Mucosa of stomach (tissue), 1 donor: ENCODE measurements at regions not wholly inside any gene's neighbourhood (a gene's known extent, or its start where the extent isn't known, plus 50 kb on each side); places are given as distances from the start of the nearest gene placed in this dataset.
"Not testable (repeated sequence)": the region's sequence is repeated elsewhere in the genome, so short reads cannot be mapped to it uniquely, and the experiment has no call there.

Source experiments
- H3K27me3 ChIP-seq: one replicate; pipeline ENCODE4 v1.7.0; 2013; ENCODE audit warnings: mild to moderate bottlenecking, low read length; ENCODE audit not compliant: control insufficient read depth, insufficient read depth
- H3K36me3 ChIP-seq: one replicate; pipeline ENCODE4 v1.7.0; 2013; ENCODE audit warnings: low read length; ENCODE audit not compliant: control insufficient read depth, insufficient read depth
- H3K4me1 ChIP-seq: one replicate; pipeline ENCODE4 v1.7.0; 2013; ENCODE audit warnings: mild to moderate bottlenecking, low read length; ENCODE audit not compliant: control insufficient read depth, insufficient read depth
- H3K4me3 ChIP-seq: one replicate; pipeline ENCODE4 v1.7.0; 2013; ENCODE audit warnings: low read length
- H3K9ac ChIP-seq: one replicate; pipeline ENCODE4 v1.7.0; 2013; ENCODE audit warnings: mild to moderate bottlenecking, low read length, moderate library complexity
- H3K9me3 ChIP-seq: one replicate; pipeline ENCODE4 v1.7.0; 2013; ENCODE audit warnings: mild to moderate bottlenecking, low read length, moderate library complexity; ENCODE audit not compliant: control insufficient read depth
- donor health status: Pancreatic carcinoma.

DNA sequence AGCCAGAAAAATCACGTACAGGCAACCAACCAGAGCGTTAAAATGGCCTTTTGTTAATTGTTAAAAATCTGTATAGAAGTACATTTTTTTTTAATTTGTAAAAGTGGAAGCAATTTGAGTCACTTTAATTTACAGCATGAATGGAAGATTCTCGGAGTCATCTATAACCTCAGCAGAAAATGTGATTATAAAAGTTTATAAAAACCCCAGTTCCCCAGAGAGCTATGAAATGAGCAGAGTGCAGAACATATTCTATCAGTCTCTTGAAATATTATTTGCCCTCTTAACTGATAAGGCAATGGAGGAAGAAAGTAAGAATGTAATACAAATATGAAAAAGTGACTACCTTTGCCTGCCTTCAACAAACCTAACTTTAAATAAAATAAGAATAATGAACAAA is 224.7 kb downstream of the BCL2L11 start:
- H3K4me1 ChIP-seq, H3K27me3 ChIP-seq, H3K4me3 ChIP-seq, H3K9ac ChIP-seq, H3K36me3 ChIP-seq, H3K9me3 ChIP-seq: not testable (repeated sequence)

DNA sequence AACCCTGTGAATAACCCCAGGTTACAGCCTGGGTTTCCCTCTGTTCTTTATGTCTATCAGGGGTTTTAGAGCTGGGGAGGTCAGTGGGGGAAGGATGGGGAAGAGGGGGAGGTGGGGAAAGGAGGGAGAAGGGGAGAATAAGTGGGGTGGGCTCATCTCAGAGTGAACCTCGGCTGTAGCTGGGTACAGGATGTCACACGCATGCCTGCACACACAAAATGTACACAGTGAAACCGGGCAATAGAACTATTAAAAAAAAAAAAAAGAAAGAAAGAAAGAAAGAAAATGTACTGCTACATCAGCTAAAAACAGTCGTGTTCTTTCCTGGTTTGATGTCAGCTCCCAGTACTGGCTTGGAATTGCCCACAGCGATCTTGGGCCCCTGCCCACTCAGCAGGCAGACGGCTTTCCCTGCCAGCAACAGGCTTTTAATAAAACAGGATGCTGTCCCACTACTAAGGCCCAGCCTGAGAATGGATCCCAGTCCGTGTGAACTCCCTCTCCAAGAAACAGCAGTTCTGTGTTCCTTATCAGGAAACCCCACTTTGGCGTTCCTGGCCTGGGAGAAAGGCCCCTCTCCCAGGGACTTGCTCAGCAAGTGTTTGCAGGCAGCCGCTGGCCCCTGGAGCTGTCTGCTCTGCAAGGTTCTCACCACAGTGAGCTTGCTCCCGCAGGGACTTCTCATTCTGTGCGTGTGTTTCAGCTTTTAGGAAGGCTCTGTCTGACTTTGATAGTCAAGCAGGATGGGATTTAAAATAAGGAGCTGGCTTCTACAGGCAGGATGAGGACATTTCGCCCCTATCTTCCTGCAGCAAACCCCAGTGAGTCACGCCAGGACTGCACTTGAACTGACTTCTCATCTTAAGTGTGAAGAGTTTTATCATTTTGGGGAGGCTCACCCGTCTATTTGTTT is 225.6 kb downstream of the BCL2L11 start:
- not testable (repeated sequence) for H3K4me3 ChIP-seq, H3K27me3 ChIP-seq, H3K9ac ChIP-seq, H3K9me3 ChIP-seq, H3K36me3 ChIP-seq, H3K4me1 ChIP-seq

DNA sequence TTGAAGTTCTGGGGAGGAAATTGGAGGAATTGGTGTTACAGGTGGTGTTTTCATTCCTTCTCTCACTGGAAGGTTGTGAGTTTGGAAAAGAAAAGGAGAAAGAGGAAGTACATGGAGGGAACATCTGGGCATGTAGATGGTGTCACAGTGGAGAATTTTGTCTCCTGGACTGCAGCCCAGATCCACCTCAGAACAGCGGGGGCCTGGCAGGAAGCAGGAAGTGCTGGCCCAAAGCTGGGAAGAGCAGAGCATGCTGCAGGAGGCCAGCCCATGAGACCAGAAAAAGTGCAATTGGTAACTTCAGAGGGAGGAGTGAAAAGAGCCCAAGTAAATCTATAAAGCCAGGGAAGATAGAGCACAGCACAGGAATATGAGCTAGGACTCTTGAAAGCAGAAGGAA is 227.0 kb downstream of the BCL2L11 start:
- not testable (repeated sequence) for H3K36me3 ChIP-seq, H3K27me3 ChIP-seq, H3K4me1 ChIP-seq, H3K9me3 ChIP-seq, H3K4me3 ChIP-seq, H3K9ac ChIP-seq

DNA sequence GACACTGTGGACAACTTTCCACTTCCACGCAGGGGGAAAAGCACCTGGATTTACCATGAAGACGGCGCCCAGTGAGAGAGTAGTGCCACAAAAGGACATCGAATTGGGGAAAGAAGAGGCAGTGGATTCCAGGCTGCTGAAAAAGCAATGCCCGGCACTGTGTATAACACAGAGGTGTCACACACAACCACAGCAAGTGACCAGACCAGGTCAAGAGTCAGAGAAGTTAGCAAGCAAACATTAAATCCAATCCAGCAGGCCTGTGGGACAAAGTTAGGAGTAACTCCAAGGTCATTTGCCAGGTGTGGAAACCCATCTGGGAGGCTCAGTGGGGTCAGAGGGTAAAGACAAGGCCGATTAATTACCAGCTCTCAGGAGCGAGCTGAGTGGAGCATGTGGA is 227.6 kb downstream of the BCL2L11 start:
- H3K4me3 ChIP-seq, H3K36me3 ChIP-seq, H3K27me3 ChIP-seq, H3K4me1 ChIP-seq, H3K9me3 ChIP-seq, H3K9ac ChIP-seq: not testable (repeated sequence)

DNA sequence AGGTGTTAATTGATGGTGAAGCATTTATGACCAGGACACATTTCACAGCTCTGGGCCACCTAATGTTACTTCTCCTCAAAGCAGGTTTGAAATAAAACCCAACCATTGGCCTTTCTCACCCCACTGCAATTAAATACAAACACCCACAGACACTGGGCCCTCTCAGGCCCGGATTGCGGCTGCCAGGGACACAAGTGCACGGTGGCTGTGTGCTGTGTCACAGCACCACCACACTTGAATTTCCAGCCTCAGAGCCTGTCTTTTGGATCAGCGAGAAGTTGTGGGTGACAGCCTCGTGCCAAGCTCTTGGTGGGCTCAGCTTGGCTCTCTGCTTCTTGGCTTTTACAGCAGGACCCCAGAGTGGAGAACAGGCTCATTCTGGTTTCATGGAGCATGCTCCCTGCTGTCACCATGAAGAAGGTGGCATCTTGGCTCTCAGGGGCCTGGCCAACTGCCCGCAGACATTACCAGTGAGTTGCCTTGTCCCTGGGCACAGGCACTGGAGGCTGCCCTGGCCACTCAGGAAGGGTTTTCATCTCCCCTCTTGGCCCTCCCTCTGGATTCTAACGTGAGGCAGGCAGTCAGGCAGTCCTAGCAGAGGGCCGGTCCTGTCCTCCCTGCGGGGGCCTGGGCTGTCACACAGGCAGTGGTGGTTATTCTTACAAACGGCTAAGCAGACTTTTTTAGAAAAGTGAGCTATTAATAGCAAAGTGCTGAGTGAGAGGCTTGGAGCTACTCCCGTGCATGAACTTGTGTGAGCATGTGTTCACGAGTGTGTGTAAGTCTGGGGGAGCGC is 234.5 kb downstream of the BCL2L11 start:
- not testable (repeated sequence) for H3K4me3 ChIP-seq, H3K36me3 ChIP-seq, H3K27me3 ChIP-seq, H3K9ac ChIP-seq, H3K4me1 ChIP-seq, H3K9me3 ChIP-seq

DNA sequence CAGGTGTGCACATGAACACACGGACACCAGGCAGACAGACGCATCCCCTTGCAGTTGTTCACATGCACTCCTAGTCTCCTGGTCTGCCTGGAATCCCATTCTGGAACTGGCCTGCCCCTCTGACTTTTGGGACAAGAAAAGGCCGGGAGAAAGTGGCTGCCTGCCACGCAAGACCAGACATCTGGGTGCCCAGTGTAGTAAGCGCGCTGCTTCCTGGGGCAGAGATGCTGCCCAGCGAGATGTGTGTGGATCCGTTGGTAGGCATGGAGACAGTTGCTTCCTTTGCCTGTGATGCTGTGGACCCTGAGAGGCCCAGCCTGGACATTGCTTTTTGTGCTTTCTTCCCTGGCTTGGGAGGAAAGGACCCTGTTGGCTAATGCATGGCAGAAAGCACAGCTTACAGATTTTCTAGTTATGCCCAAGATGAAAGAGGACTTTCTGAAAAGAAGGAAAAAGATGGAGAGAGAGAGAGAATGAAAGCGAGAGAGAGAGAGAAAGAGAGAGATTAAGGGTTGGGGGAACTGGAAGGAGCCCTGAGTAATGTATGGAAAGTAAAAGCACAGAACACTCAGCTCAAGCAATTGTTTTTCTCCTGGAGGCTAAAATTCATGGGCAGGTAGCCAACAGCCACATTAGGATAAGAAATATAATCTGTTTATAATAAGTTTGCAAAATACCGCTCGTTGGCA is 235.3 kb downstream of the BCL2L11 start:
- not testable (repeated sequence) for H3K9ac ChIP-seq, H3K36me3 ChIP-seq, H3K9me3 ChIP-seq, H3K27me3 ChIP-seq, H3K4me3 ChIP-seq, H3K4me1 ChIP-seq

DNA sequence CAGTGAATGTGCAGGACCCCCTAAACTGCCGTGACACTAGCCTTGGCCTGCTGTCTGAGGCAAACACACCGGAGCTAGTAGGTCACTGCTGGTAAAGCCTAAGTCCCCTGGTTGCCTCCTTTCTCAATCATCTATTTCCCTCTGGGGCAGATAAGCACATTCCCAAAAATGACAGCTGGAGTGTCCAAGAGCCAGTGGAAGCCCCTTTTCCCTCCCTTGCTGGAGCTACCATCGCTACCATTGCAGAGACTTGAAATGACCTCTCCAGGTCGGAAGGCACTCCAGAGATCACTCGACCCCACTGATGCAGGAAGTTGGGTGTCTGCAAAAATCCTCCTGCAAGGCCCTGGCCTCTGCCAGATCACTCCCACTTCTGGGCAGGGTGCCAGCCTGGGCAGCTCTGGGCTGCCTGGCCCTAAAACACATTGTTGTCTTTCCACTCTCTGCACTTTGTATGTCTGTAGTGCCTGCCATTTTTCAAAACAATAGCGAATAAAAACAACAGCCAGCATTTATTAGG is 235.9 kb downstream of the BCL2L11 start:
- H3K27me3 ChIP-seq, H3K36me3 ChIP-seq, H3K9ac ChIP-seq, H3K4me3 ChIP-seq, H3K9me3 ChIP-seq, H3K4me1 ChIP-seq: not testable (repeated sequence)

DNA sequence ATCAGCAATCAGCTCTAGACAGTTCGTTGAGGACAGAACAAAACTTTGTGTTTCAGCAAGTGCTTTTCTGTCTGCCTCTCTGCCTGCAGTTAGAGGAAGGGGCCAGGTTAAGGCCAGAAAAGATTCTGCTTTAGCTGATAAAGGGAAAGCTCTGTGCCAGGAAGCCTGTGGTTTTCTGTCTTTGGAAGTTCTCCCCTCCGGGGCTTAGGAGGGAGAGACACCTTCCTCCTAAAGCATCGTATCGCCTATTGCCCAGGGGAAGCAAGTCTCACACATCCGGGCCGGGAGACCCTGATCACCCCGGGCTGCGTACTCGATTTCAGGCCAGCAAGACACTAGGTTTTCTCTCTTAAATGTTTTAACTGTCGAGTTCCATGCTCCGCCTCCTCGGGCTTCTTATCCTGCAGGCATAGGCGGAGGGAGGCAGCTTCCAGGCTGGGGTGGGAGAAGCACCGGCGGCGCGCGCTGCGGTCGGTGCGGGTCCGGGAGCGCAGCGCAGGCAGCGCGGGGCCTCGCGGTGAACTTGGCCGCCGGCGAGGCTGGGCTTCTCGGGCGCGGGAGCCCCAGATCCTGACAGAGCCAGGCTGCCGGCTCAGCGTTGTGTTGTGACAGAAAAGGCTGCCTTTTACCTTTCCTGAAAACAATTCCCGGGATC is 245.4 kb downstream of the BCL2L11 start:
- H3K9ac ChIP-seq, H3K36me3 ChIP-seq, H3K9me3 ChIP-seq, H3K4me1 ChIP-seq, H3K4me3 ChIP-seq, H3K27me3 ChIP-seq: not testable (repeated sequence)

DNA sequence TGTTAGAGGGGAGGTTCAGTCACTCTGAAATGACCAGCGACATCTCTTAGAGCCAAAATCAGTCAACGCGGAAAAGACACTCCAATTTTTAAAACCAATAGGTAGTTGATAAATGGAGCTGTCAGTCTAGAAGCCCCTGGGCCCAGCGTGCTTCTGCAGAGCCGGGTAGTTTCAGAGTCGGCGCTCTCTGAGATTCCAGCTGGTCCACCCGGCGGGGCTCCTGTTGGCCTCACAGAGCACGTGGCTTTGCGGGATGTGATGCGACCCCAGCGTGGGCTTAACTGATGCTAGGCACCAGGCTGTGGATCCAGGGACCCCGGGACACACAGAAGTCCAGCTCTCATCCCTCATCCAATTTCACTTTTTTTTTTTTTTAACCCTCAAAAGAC is 245.9 kb downstream of the BCL2L11 start:
- H3K9me3 ChIP-seq, H3K4me1 ChIP-seq, H3K27me3 ChIP-seq, H3K36me3 ChIP-seq, H3K9ac ChIP-seq, H3K4me3 ChIP-seq: not testable (repeated sequence)

DNA sequence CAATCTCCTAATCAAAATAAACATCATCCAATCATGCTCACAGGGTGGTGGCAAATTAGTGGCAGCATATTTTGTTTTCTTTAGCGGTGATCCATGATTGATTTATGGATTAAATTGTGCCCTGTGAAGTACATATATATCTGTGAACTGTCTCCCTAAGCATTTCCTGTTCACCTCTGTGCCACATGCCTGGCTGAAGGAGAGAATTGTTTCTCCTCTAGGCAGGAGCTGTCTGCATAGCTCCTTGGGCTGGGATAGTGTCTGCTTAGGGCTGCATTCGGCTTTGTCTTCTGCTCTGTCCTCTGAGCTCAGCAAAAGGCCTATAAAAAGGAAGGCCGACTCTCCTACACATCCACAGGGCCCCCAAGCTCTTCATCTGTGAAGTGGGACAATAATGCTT is 246.4 kb downstream of the BCL2L11 start:
- not testable (repeated sequence) for H3K9ac ChIP-seq

DNA sequence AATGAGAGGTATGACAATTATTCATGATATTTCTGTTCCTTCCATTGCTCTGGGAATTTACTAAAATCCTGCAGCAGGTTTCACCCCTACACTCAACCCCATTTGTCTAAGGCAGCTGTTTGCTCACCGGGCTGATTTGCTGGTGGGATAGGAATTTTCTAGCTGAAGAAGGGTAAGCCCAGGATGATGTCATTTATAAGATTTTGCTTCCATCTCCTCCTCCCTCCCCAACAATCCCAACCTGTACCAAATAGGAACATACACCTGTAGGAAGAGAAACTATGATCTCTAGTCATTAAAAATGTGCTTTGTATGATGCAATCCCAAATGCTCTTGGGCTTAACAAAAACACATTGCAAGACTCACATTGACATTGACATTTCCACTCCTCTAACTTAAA is 247.2 kb downstream of the BCL2L11 start:
- H3K36me3 ChIP-seq, H3K27me3 ChIP-seq, H3K4me1 ChIP-seq, H3K9me3 ChIP-seq, H3K4me3 ChIP-seq, H3K9ac ChIP-seq: not testable (repeated sequence)

More for the DNA sequence above, 246.4 kb downstream of the BCL2L11 start:
- H3K4me1 ChIP-seq, H3K36me3 ChIP-seq, H3K27me3 ChIP-seq, H3K9me3 ChIP-seq, H3K4me3 ChIP-seq: not testable (repeated sequence)

DNA sequence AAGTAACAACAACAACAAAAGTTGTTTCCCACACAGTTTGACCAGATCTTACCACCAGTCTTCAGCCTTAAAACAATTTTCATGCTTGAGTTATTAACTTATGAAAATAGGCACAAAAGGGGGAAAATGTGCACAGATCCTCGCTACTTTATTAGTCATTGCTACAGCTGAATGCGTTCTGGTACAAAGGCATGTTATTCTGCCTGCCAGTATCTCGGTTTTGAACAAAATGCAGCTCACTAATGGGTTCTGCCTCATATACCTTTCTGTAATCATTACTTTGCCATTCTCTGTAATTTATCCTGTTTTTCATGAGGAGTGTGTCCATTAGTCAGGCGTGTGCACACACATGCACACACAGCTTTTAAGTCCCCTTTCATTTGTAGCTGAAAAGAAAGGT is 247.6 kb downstream of the BCL2L11 start:
- not testable (repeated sequence) for H3K4me3 ChIP-seq, H3K4me1 ChIP-seq, H3K27me3 ChIP-seq, H3K9ac ChIP-seq, H3K36me3 ChIP-seq, H3K9me3 ChIP-seq
